WTC11 (cell line): ENCODE measurements at regions not wholly inside any gene's neighbourhood (a gene's known extent, or its start where the extent isn't known, plus 50 kb on each side); places are given as distances from the start of the nearest gene placed in this dataset.

Experiments
- ARID4B ChIP-seq: sonication (generic); formaldehyde crosslinking; IDR thresholded peaks from 2 replicates; pipeline ENCODE4 v1.8.0; 2023; ENCODE audit warnings: missing genetic modification reagents, mild to moderate bottlenecking, borderline replicate concordance
- CTCF ChIP-seq: fragments of 200-600 bp; IDR thresholded peaks from 2 replicates; pipeline ENCODE4 v1.8.0; 2022; ENCODE audit warnings: antibody characterized with exemption
- E2F4 ChIP-seq: sonication (generic); formaldehyde crosslinking; IDR thresholded peaks from 2 replicates; pipeline ENCODE4 v1.8.1; 2022; ENCODE audit warnings: low read depth, mild to moderate bottlenecking, moderate library complexity, missing genetic modification reagents, borderline replicate concordance
- HMGXB4 ChIP-seq: sonication (generic); formaldehyde crosslinking; IDR thresholded peaks from 2 replicates; pipeline ENCODE4 v1.8.1; 2023; ENCODE audit warnings: mild to moderate bottlenecking, moderate library complexity, missing genetic modification reagents
- JUN ChIP-seq: sonication (generic); formaldehyde crosslinking; IDR thresholded peaks from 2 replicates; pipeline ENCODE4 v1.8.0; 2023; ENCODE audit warnings: mild to moderate bottlenecking, missing genetic modification reagents
- RELA ChIP-seq: sonication (generic); formaldehyde crosslinking; IDR thresholded peaks from 2 replicates; pipeline ENCODE4 v1.8.1; 2022; ENCODE audit warnings: missing genetic modification reagents, mild to moderate bottlenecking, borderline replicate concordance
- SP1 ChIP-seq: sonication (generic); formaldehyde crosslinking; conservative IDR thresholded peaks from 2 replicates; pipeline ENCODE4 v1.8.1; 2022; ENCODE audit warnings: missing genetic modification reagents
- ZNF121 ChIP-seq: sonication (generic); formaldehyde crosslinking; IDR thresholded peaks from 2 replicates; pipeline ENCODE4 v1.8.0; 2023; ENCODE audit warnings: missing genetic modification reagents
- ZNF671 ChIP-seq: fragments of 250-450 bp; sonication (Bioruptor Pico); IDR thresholded peaks from 2 replicates; pipeline ENCODE4 v1.8.0; 2021; ENCODE audit warnings: mild to moderate bottlenecking

- TF ChIP-seq RELA (CRISPR knock-in tag) = no peak
- no peak for TF ChIP-seq ARID4B (CRISPR knock-in tag)
- TF ChIP-seq JUN (CRISPR knock-in tag) = no peak
- no peak for TF ChIP-seq ZNF121
- no peak for TF ChIP-seq CTCF
- TF ChIP-seq HMGXB4 = no peak
- no peak for TF ChIP-seq ZNF671 (CRISPR knock-in tag)
- TF ChIP-seq E2F4 (CRISPR knock-in tag) = no peak
- no peak for TF ChIP-seq SP1
These were observed 138.7 kb downstream of the ZPLD1 start for GRCh38 chr3:102573483-102574028.
